ENCODE measurements at regions not wholly inside any gene's neighbourhood (a gene's known extent, or its start where the extent isn't known, plus 50 kb on each side); places are given as distances from the start of the nearest gene placed in this dataset.

DNA sequence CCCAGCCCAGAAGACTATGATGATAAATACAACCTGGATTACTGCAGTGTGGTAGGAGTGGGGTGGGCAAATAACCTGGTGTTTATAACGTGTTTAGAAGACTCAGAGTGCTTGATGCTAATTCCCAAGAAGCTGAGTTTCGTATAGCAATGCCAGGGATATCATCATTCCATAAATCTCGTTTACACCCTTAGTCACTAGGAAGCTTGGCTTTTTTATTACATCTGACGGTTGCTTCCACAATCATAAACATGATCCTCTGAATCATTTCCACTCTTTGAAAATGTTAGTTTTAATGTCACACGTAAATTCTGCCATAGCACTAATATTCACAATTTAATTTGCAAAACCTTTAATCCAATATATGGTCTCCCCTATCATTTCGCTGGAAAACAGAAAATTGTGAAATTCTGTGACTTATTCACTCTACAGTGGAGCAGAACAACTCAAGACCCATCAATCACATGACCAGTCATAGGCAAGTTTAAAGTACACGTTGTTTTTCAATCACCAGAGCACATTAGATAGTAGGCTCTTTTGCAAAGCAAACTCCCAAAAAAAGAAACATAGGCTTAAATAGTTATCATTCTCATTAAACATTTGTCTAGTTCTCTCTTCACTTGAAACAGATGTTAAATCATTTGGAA is 321.0 kb downstream of the LTN1 start:
- no peak for ATAC-seq

GRCh38 chr21:28669971-28670653 is 322.6 kb downstream of the LTN1 start:
- no peak overlapping the region for H3K4me3 Mint-ChIP-seq
- Histone ChIP-seq H3K4me1 (ENCODE audit: insufficient read depth) (no peaks in the 10 kb centered on the region), H3K79me2 (replicated peaks; ENCODE audit: insufficient read depth) (no peaks in the 10 kb centered on the region), H3F3A (replicated peaks; ENCODE audit: low read depth) (no peaks in the 10 kb centered on the region), H3K27ac (ENCODE audit: low read depth) (no peak overlapping the region), H3K27me3 (ENCODE audit: insufficient read depth) (no peaks in the 10 kb centered on the region), H2AFZ (no peak overlapping the region), H3K36me3 (ENCODE audit: insufficient read depth) (no peaks in the 10 kb centered on the region), H3K9me2 (ENCODE audit: insufficient read depth) (peaks cover 11% of the 10 kb centered on the region), H3K4me2 (no peak overlapping the region), H4K20me1 (replicated peaks; ENCODE audit: insufficient read depth) (no peaks in the 10 kb centered on the region), H3K4me3 (no peak overlapping the region)
- H3K36me3 Mint-ChIP-seq (ENCODE audit: low read depth), result no peaks in the 10 kb centered on the region
- H3K4me1 Mint-ChIP-seq, result no peaks in the 10 kb centered on the region
- DNase-seq (ENCODE audit: low spot score) (no peak), ATAC-seq (no peak)
- TF ChIP-seq NANOG (IDR thresholded peaks at IDR 0.05; ENCODE audit: borderline replicate concordance) (no peak), POLR2AphosphoS5 (IDR thresholded peaks at IDR 0.05; ENCODE audit: low read depth) (no peak)
- no peaks in the 10 kb centered on the region for H3K27me3 Mint-ChIP-seq (ENCODE audit: insufficient read depth, low read depth, poor library complexity)
- H3K27ac Mint-ChIP-seq, result no peak overlapping the region
- H3K9me3 Mint-ChIP-seq, result no peaks in the 10 kb centered on the region

More for the DNA sequence above, 321.0 kb downstream of the LTN1 start:
- Mint-ChIP-seq H3K9me3 (peaks cover under 1% of the 10 kb centered on the region), H3K27me3 (ENCODE audit: insufficient read depth, low read depth, poor library complexity) (no peaks in the 10 kb centered on the region), H3K4me1 (no peaks in the 10 kb centered on the region), H3K4me3 (no peak overlapping the region), H3K36me3 (ENCODE audit: low read depth) (peaks cover under 1% of the 10 kb centered on the region; the same call in 2 of the 3 replicates), H3K27ac (no peak overlapping the region)
- Histone ChIP-seq H3K4me2 (no peak overlapping the region), H3K4me1 (ENCODE audit: insufficient read depth) (no peaks in the 10 kb centered on the region), H3K27me3 (ENCODE audit: insufficient read depth) (no peaks in the 10 kb centered on the region), H3F3A (replicated peaks; ENCODE audit: low read depth) (no peaks in the 10 kb centered on the region), H3K9me2 (ENCODE audit: insufficient read depth) (peaks cover 11% of the 10 kb centered on the region), H3K79me2 (replicated peaks; ENCODE audit: insufficient read depth) (no peaks in the 10 kb centered on the region), H3K36me3 (ENCODE audit: insufficient read depth) (no peaks in the 10 kb centered on the region), H3K27ac (ENCODE audit: low read depth) (no peak overlapping the region), H4K20me1 (replicated peaks; ENCODE audit: insufficient read depth) (no peaks in the 10 kb centered on the region), H2AFZ (no peak overlapping the region), H3K4me3 (no peak overlapping the region)
- no peak for DNase-seq (ENCODE audit: low spot score)
- TF ChIP-seq, protein P1, sequence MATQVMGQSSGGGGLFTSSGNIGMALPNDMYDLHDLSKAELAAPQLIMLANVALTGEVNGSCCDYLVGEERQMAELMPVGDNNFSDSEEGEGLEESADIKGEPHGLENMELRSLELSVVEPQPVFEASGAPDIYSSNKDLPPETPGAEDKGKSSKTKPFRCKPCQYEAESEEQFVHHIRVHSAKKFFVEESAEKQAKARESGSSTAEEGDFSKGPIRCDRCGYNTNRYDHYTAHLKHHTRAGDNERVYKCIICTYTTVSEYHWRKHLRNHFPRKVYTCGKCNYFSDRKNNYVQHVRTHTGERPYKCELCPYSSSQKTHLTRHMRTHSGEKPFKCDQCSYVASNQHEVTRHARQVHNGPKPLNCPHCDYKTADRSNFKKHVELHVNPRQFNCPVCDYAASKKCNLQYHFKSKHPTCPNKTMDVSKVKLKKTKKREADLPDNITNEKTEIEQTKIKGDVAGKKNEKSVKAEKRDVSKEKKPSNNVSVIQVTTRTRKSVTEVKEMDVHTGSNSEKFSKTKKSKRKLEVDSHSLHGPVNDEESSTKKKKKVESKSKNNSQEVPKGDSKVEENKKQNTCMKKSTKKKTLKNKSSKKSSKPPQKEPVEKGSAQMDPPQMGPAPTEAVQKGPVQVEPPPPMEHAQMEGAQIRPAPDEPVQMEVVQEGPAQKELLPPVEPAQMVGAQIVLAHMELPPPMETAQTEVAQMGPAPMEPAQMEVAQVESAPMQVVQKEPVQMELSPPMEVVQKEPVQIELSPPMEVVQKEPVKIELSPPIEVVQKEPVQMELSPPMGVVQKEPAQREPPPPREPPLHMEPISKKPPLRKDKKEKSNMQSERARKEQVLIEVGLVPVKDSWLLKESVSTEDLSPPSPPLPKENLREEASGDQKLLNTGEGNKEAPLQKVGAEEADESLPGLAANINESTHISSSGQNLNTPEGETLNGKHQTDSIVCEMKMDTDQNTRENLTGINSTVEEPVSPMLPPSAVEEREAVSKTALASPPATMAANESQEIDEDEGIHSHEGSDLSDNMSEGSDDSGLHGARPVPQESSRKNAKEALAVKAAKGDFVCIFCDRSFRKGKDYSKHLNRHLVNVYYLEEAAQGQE (IDR thresholded peaks at IDR 0.05; ENCODE audit: unreplicated experiment), result no peak
- TF ChIP-seq JUNB (IDR thresholded peaks at IDR 0.05; ENCODE audit: unreplicated experiment), result no peak
- TF ChIP-seq POLR2AphosphoS5 (IDR thresholded peaks at IDR 0.05; ENCODE audit: low read depth), result no peak
- no peak for TF ChIP-seq ZNF114 (CRISPR knock-in tag; IDR thresholded peaks at IDR 0.05)
- TF ChIP-seq EZH2 (IDR thresholded peaks at IDR 0.05; ENCODE audit: low read depth, unreplicated experiment), result no peak
- no peak for TF ChIP-seq NANOG (IDR thresholded peaks at IDR 0.05; ENCODE audit: borderline replicate concordance)
- TF ChIP-seq CREB1 (CRISPR knock-in tag; IDR thresholded peaks at IDR 0.05; ENCODE audit: low read depth), result no peak

Measured in GM23338 (cell line).